ENCODE measurements at regions not wholly inside any gene's neighbourhood (a gene's known extent, or its start where the extent isn't known, plus 50 kb on each side); places are given as distances from the start of the nearest gene placed in this dataset.

- no peak overlapping the region for H3K27ac ChIP-seq (ENCODE audit: low read depth, low read length)
- H3K4me1 ChIP-seq (ENCODE audit: control insufficient read depth in 1 of 2, insufficient read depth in 2 of 2, low read length in 2 of 2) = no peaks in the 10 kb centered on the region
- H3K27me3 ChIP-seq (ENCODE audit: control insufficient read depth in 1 of 2, insufficient read depth in 2 of 2, low read length in 2 of 2) = no peaks in the 10 kb centered on the region
- no peak overlapping the region for H3K4me3 ChIP-seq (ENCODE audit: low read depth in 1 of 2, low read length in 2 of 2)
- H3K9ac ChIP-seq (ENCODE audit: low read depth in 1 of 2, low read length in 2 of 2) = no peak overlapping the region
- no peaks in the 10 kb centered on the region for H3K36me3 ChIP-seq (ENCODE audit: control insufficient read depth in 1 of 2, insufficient read depth in 2 of 2, low read length in 2 of 2)
- H3K9me3 ChIP-seq (ENCODE audit: control insufficient read depth in 1 of 2, low read length in 2 of 2) = peaks cover 0 to 1% of the 10 kb centered on the region in 2 donors
These were observed 176.4 kb upstream of the TSHZ3 start for GRCh38 chr19:31525610-31526147.

- Histone ChIP-seq H3K27ac (ENCODE audit: low read depth, low read length) (no peak overlapping the region), H3K9ac (ENCODE audit: low read depth in 1 of 2, low read length in 2 of 2) (no peak overlapping the region), H3K9me3 (ENCODE audit: control insufficient read depth in 1 of 2, low read length in 2 of 2) (no peaks in the 10 kb centered on the region), H3K4me3 (ENCODE audit: low read depth in 1 of 2, low read length in 2 of 2) (no peak overlapping the region), H3K27me3 (ENCODE audit: control insufficient read depth in 1 of 2, insufficient read depth in 2 of 2, low read length in 2 of 2) (no peaks in the 10 kb centered on the region), H3K4me1 (ENCODE audit: control insufficient read depth in 1 of 2, insufficient read depth in 2 of 2, low read length in 2 of 2) (no peaks in the 10 kb centered on the region), H3K36me3 (ENCODE audit: control insufficient read depth in 1 of 2, insufficient read depth in 2 of 2, low read length in 2 of 2) (no peaks in the 10 kb centered on the region)
These were observed 178.2 kb upstream of the TSHZ3 start for GRCh38 chr19:31527443-31527842.

- Histone ChIP-seq H3K27ac (ENCODE audit: low read depth, low read length) (no peak overlapping the region), H3K4me1 (ENCODE audit: control insufficient read depth in 1 of 2, insufficient read depth in 2 of 2, low read length in 2 of 2) (no peaks in the 10 kb centered on the region), H3K9ac (ENCODE audit: low read depth in 1 of 2, low read length in 2 of 2) (no peak overlapping the region), H3K9me3 (ENCODE audit: control insufficient read depth in 1 of 2, low read length in 2 of 2) (no peaks in the 10 kb centered on the region), H3K36me3 (ENCODE audit: control insufficient read depth in 1 of 2, insufficient read depth in 2 of 2, low read length in 2 of 2) (no peaks in the 10 kb centered on the region), H3K27me3 (ENCODE audit: control insufficient read depth in 1 of 2, insufficient read depth in 2 of 2, low read length in 2 of 2) (no peaks in the 10 kb centered on the region), H3K4me3 (ENCODE audit: low read depth in 1 of 2, low read length in 2 of 2) (no peak overlapping the region)
These were observed 179.0 kb upstream of the TSHZ3 start for GRCh38 chr19:31528261-31528660.

- Histone ChIP-seq H3K27me3 (ENCODE audit: control insufficient read depth in 1 of 2, insufficient read depth in 2 of 2, low read length in 2 of 2) (no peaks in the 10 kb centered on the region), H3K4me3 (ENCODE audit: low read depth in 1 of 2, low read length in 2 of 2) (no peak overlapping the region), H3K9ac (ENCODE audit: low read depth in 1 of 2, low read length in 2 of 2) (no peak overlapping the region), H3K9me3 (ENCODE audit: control insufficient read depth in 1 of 2, low read length in 2 of 2) (no peaks in the 10 kb centered on the region), H3K4me1 (ENCODE audit: control insufficient read depth in 1 of 2, insufficient read depth in 2 of 2, low read length in 2 of 2) (no peaks in the 10 kb centered on the region), H3K27ac (ENCODE audit: low read depth, low read length) (no peak overlapping the region), H3K36me3 (ENCODE audit: control insufficient read depth in 1 of 2, insufficient read depth in 2 of 2, low read length in 2 of 2) (no peaks in the 10 kb centered on the region)
These were observed 179.9 kb upstream of the TSHZ3 start for GRCh38 chr19:31529121-31529520.

GRCh38 chr19:31530781-31531180 lies 181.5 kb upstream of the TSHZ3 start:
- no peak overlapping the region for H3K27ac ChIP-seq (ENCODE audit: low read depth, low read length)
- H3K9ac ChIP-seq (ENCODE audit: low read depth in 1 of 2, low read length in 2 of 2) = no peak overlapping the region
- H3K27me3 ChIP-seq (ENCODE audit: control insufficient read depth in 1 of 2, insufficient read depth in 2 of 2, low read length in 2 of 2) = no peaks in the 10 kb centered on the region
- no peaks in the 10 kb centered on the region for H3K9me3 ChIP-seq (ENCODE audit: control insufficient read depth in 1 of 2, low read length in 2 of 2)
- no peaks in the 10 kb centered on the region for H3K36me3 ChIP-seq (ENCODE audit: control insufficient read depth in 1 of 2, insufficient read depth in 2 of 2, low read length in 2 of 2)
- H3K4me3 ChIP-seq (ENCODE audit: low read depth in 1 of 2, low read length in 2 of 2) = no peak overlapping the region
- H3K4me1 ChIP-seq (ENCODE audit: control insufficient read depth in 1 of 2, insufficient read depth in 2 of 2, low read length in 2 of 2) = no peaks in the 10 kb centered on the region

GRCh38 chr19:31531326-31531725 lies 182.1 kb upstream of the TSHZ3 start:
- H3K36me3 ChIP-seq (ENCODE audit: control insufficient read depth in 1 of 2, insufficient read depth in 2 of 2, low read length in 2 of 2) = no peaks in the 10 kb centered on the region
- no peaks in the 10 kb centered on the region for H3K4me1 ChIP-seq (ENCODE audit: control insufficient read depth in 1 of 2, insufficient read depth in 2 of 2, low read length in 2 of 2)
- no peak overlapping the region for H3K27ac ChIP-seq (ENCODE audit: low read depth, low read length)
- no peaks in the 10 kb centered on the region for H3K9me3 ChIP-seq (ENCODE audit: control insufficient read depth in 1 of 2, low read length in 2 of 2)
- no peak overlapping the region for H3K4me3 ChIP-seq (ENCODE audit: low read depth in 1 of 2, low read length in 2 of 2)
- H3K9ac ChIP-seq (ENCODE audit: low read depth in 1 of 2, low read length in 2 of 2) = no peak overlapping the region
- H3K27me3 ChIP-seq (ENCODE audit: control insufficient read depth in 1 of 2, insufficient read depth in 2 of 2, low read length in 2 of 2) = no peaks in the 10 kb centered on the region

- no peaks in the 10 kb centered on the region for H3K27me3 ChIP-seq (ENCODE audit: control insufficient read depth in 1 of 2, insufficient read depth in 2 of 2, low read length in 2 of 2)
These were observed 182.8 kb upstream of the TSHZ3 start for GRCh38 chr19:31532034-31532433.

GRCh38 chr19:31533114-31533513 lies 183.9 kb upstream of the TSHZ3 start:
- Histone ChIP-seq H3K9ac (ENCODE audit: low read depth in 1 of 2, low read length in 2 of 2) (no peak overlapping the region), H3K27me3 (ENCODE audit: control insufficient read depth in 1 of 2, insufficient read depth in 2 of 2, low read length in 2 of 2) (no peaks in the 10 kb centered on the region), H3K27ac (ENCODE audit: low read depth, low read length) (no peak overlapping the region), H3K4me1 (ENCODE audit: control insufficient read depth in 1 of 2, insufficient read depth in 2 of 2, low read length in 2 of 2) (no peaks in the 10 kb centered on the region), H3K36me3 (ENCODE audit: control insufficient read depth in 1 of 2, insufficient read depth in 2 of 2, low read length in 2 of 2) (no peaks in the 10 kb centered on the region), H3K4me3 (ENCODE audit: low read depth in 1 of 2, low read length in 2 of 2) (no peak overlapping the region), H3K9me3 (ENCODE audit: control insufficient read depth in 1 of 2, low read length in 2 of 2) (no peaks in the 10 kb centered on the region)

More at GRCh38 chr19:31532034-31532433, 182.8 kb upstream of the TSHZ3 start:
- H3K4me1 ChIP-seq (ENCODE audit: control insufficient read depth in 1 of 2, insufficient read depth in 2 of 2, low read length in 2 of 2) = no peaks in the 10 kb centered on the region
- no peaks in the 10 kb centered on the region for H3K9me3 ChIP-seq (ENCODE audit: control insufficient read depth in 1 of 2, low read length in 2 of 2)
- H3K9ac ChIP-seq (ENCODE audit: low read depth in 1 of 2, low read length in 2 of 2) = no peak overlapping the region
- H3K4me3 ChIP-seq (ENCODE audit: low read depth in 1 of 2, low read length in 2 of 2) = no peak overlapping the region
- no peak overlapping the region for H3K27ac ChIP-seq (ENCODE audit: low read depth, low read length)
- H3K36me3 ChIP-seq (ENCODE audit: control insufficient read depth in 1 of 2, insufficient read depth in 2 of 2, low read length in 2 of 2) = no peaks in the 10 kb centered on the region

GRCh38 chr19:31534231-31534630 lies 185.0 kb upstream of the TSHZ3 start:
- Histone ChIP-seq H3K4me1 (ENCODE audit: control insufficient read depth in 1 of 2, insufficient read depth in 2 of 2, low read length in 2 of 2) (no peaks in the 10 kb centered on the region), H3K4me3 (ENCODE audit: low read depth in 1 of 2, low read length in 2 of 2) (no peak overlapping the region), H3K27me3 (ENCODE audit: control insufficient read depth in 1 of 2, insufficient read depth in 2 of 2, low read length in 2 of 2) (no peaks in the 10 kb centered on the region), H3K36me3 (ENCODE audit: control insufficient read depth in 1 of 2, insufficient read depth in 2 of 2, low read length in 2 of 2) (no peaks in the 10 kb centered on the region), H3K9ac (ENCODE audit: low read depth in 1 of 2, low read length in 2 of 2) (no peak overlapping the region), H3K27ac (ENCODE audit: low read depth, low read length) (no peak overlapping the region), H3K9me3 (ENCODE audit: control insufficient read depth in 1 of 2, low read length in 2 of 2) (no peaks in the 10 kb centered on the region)

- no peaks in the 10 kb centered on the region for H3K9me3 ChIP-seq (ENCODE audit: control insufficient read depth in 1 of 2, low read length in 2 of 2)
- no peak overlapping the region for H3K27ac ChIP-seq (ENCODE audit: low read depth, low read length)
- no peak overlapping the region for H3K4me3 ChIP-seq (ENCODE audit: low read depth in 1 of 2, low read length in 2 of 2)
- H3K4me1 ChIP-seq (ENCODE audit: control insufficient read depth in 1 of 2, insufficient read depth in 2 of 2, low read length in 2 of 2) = no peaks in the 10 kb centered on the region
- H3K27me3 ChIP-seq (ENCODE audit: control insufficient read depth in 1 of 2, insufficient read depth in 2 of 2, low read length in 2 of 2) = no peaks in the 10 kb centered on the region
- no peaks in the 10 kb centered on the region for H3K36me3 ChIP-seq (ENCODE audit: control insufficient read depth in 1 of 2, insufficient read depth in 2 of 2, low read length in 2 of 2)
- no peak overlapping the region for H3K9ac ChIP-seq (ENCODE audit: low read depth in 1 of 2, low read length in 2 of 2)
These were observed 185.8 kb upstream of the TSHZ3 start for GRCh38 chr19:31534786-31535657.

Data from duodenal mucosa (tissue), 2 donors.